HepG2 (cell line): ENCODE measurements at regions not wholly inside any gene's neighbourhood (a gene's known extent, or its start where the extent isn't known, plus 50 kb on each side); places are given as distances from the start of the nearest gene placed in this dataset.

ENCODE experiments used
- ARHGAP35 ChIP-seq: sonication (generic); formaldehyde crosslinking; IDR thresholded peaks from 2 replicates; pipeline ENCODE4 v1.9.0; 2022; ENCODE audit warnings: mild to moderate bottlenecking, inconsistent platforms, moderate library complexity, missing genetic modification reagents, borderline replicate concordance
- BRCA1 ChIP-seq: sonication (generic); formaldehyde crosslinking; IDR thresholded peaks from 2 replicates; pipeline ENCODE4 v1.4.0; 2020; ENCODE audit warnings: missing genetic modification reagents
- CCAR2 ChIP-seq: fragments of 200-400 bp; formaldehyde crosslinking; optimal IDR thresholded peaks from 2 replicates; pipeline ENCODE3; 2018; ENCODE audit warnings: low read depth, mild to moderate bottlenecking, low read length, moderate library complexity
- CHD4 ChIP-seq: fragments of 200-600 bp; sonication (generic); IDR thresholded peaks from 2 replicates; pipeline ENCODE4 v1.7.0; 2017; ENCODE audit warnings: mild to moderate bottlenecking, low read length, borderline replicate concordance
- DMAP1 ChIP-seq: IDR thresholded peaks from 2 replicates; pipeline ENCODE4 v1.6.1; 2016
- EHMT2 ChIP-seq: fragments of 200-600 bp; sonication (generic); IDR thresholded peaks from 2 replicates; pipeline ENCODE4 v1.7.0; 2017; ENCODE audit warnings: antibody characterized with exemption, low read depth, low read length, borderline replicate concordance
- FOSL1 ChIP-seq: sonication (generic); formaldehyde crosslinking; IDR thresholded peaks from 2 replicates; pipeline ENCODE4 v1.9.0; 2021; ENCODE audit warnings: missing genetic modification reagents, borderline replicate concordance
- GZF1 ChIP-seq: sonication (generic); formaldehyde crosslinking; IDR thresholded peaks from 2 replicates; pipeline ENCODE4 v1.5.1; 2020; ENCODE audit warnings: mild to moderate bottlenecking, missing genetic modification reagents
- KDM4B ChIP-seq: sonication (generic); formaldehyde crosslinking; IDR thresholded peaks from 2 replicates; pipeline ENCODE4 v1.4.0; 2020; ENCODE audit warnings: missing genetic modification reagents
- LCORL ChIP-seq, 2 experiments: fragments of 450-650 bp in 1 of 2; sonication (generic) in 1 of 2; formaldehyde crosslinking in 1 of 2; IDR thresholded peaks; 2 replicates each; pipeline versions ENCODE4 v1.5.0 to v1.6.1; 2017 to 2020; ENCODE audit warnings: antibody characterized with exemption in 1 of 2, missing genetic modification reagents in 1 of 2
- MXI1 ChIP-seq: IDR thresholded peaks from 3 replicates; pipeline ENCODE4 v1.6.1; 2012; ENCODE audit warnings: low read depth, low read length, inconsistent platforms, borderline replicate concordance
- NBN ChIP-seq: fragments of 450-650 bp; conservative IDR thresholded peaks from 2 replicates; pipeline ENCODE4 v1.6.1; 2017
- NR0B2 ChIP-seq: sonication (generic); formaldehyde crosslinking; IDR thresholded peaks from 2 replicates; pipeline ENCODE4 v1.4.0; 2020; ENCODE audit warnings: mild to moderate bottlenecking, missing genetic modification reagents
- NR2F6 ChIP-seq, 2 experiments: IDR thresholded peaks; 2 replicates each; pipeline ENCODE4 v1.6.1; 2016; ENCODE audit warnings: antibody characterized with exemption in 1 of 2, mild to moderate bottlenecking in 1 of 2
- PBX2 ChIP-seq: IDR thresholded peaks from 2 replicates; pipeline ENCODE4 v1.6.1; 2016; ENCODE audit warnings: control low read depth
- RFXANK ChIP-seq: IDR thresholded peaks from 2 replicates; pipeline ENCODE4 v1.6.1; 2016
- SNAPC5 ChIP-seq: sonication (generic); formaldehyde crosslinking; IDR thresholded peaks from 2 replicates; pipeline ENCODE4 v1.8.1; 2023; ENCODE audit warnings: mild to moderate bottlenecking, missing genetic modification reagents, borderline replicate concordance
- TRIM24 ChIP-seq: sonication (generic); formaldehyde crosslinking; IDR thresholded peaks from 2 replicates; pipeline ENCODE4 v1.8.0; 2022; ENCODE audit warnings: mild to moderate bottlenecking, missing genetic modification reagents
- XRCC5 ChIP-seq: fragments of 200-400 bp; formaldehyde crosslinking; optimal IDR thresholded peaks from 2 replicates; pipeline ENCODE3; 2017; ENCODE audit warnings: mild to moderate bottlenecking, low read length
- YY1 ChIP-seq: IDR thresholded peaks from 2 replicates; pipeline ENCODE4 v1.6.1; 2011; ENCODE audit warnings: low read length, low read depth, moderate library complexity, mild to moderate bottlenecking; ENCODE audit not compliant: insufficient read depth, insufficient replicate concordance
- ZBTB1 ChIP-seq: sonication (generic); formaldehyde crosslinking; IDR thresholded peaks from 2 replicates; pipeline ENCODE4 v1.4.0; 2020; ENCODE audit warnings: missing genetic modification reagents, borderline replicate concordance
- ZBTB25 ChIP-seq: IDR thresholded peaks from 2 replicates; pipeline ENCODE4 v1.6.1; 2018; ENCODE audit warnings: missing genetic modification reagents
- ZBTB37 ChIP-seq: sonication (generic); formaldehyde crosslinking; IDR thresholded peaks from 2 replicates; pipeline ENCODE4 v1.4.0; 2020; ENCODE audit warnings: mild to moderate bottlenecking, missing genetic modification reagents
- ZNF30 ChIP-seq: sonication (generic); formaldehyde crosslinking; IDR thresholded peaks from 2 replicates; pipeline ENCODE4 v1.5.0; 2020; ENCODE audit warnings: mild to moderate bottlenecking, missing genetic modification reagents
- ZNF501 ChIP-seq: sonication (generic); formaldehyde crosslinking; IDR thresholded peaks from 2 replicates; pipeline ENCODE4 v1.5.1; 2020; ENCODE audit warnings: mild to moderate bottlenecking, moderate library complexity, missing genetic modification reagents
- ZNF530 ChIP-seq: sonication (generic); formaldehyde crosslinking; IDR thresholded peaks from 2 replicates; pipeline ENCODE4 v1.5.0; 2020; ENCODE audit warnings: low read depth, mild to moderate bottlenecking, missing genetic modification reagents
- ZNF761 ChIP-seq: sonication (generic); formaldehyde crosslinking; conservative IDR thresholded peaks from 2 replicates; pipeline ENCODE4 v1.4.0; 2020; ENCODE audit warnings: mild to moderate bottlenecking, missing genetic modification reagents
- ZNF768 ChIP-seq: sonication (generic); formaldehyde crosslinking; IDR thresholded peaks from 2 replicates; pipeline ENCODE4 v1.4.0; 2020; ENCODE audit warnings: missing genetic modification reagents
- ZSCAN30 ChIP-seq: sonication (generic); formaldehyde crosslinking; IDR thresholded peaks from 2 replicates; pipeline ENCODE4 v1.5.0; 2020; ENCODE audit warnings: mild to moderate bottlenecking, missing genetic modification reagents

GRCh38 chr10:58457761-58458616 is 54.7 kb upstream of the BICC1 start (continued):
- no peak; the same call in 1 of the 2 replicates for TF ChIP-seq ZBTB37 (CRISPR knock-in tag)
- no peak for TF ChIP-seq ARHGAP35 (CRISPR knock-in tag)
- no peak for TF ChIP-seq SNAPC5 (CRISPR knock-in tag)
- no peak for TF ChIP-seq YY1
- no peak for TF ChIP-seq TRIM24 (CRISPR knock-in tag)
- no peak for TF ChIP-seq ZNF768 (CRISPR knock-in tag)
- no peak for TF ChIP-seq NBN
- no peak for TF ChIP-seq CCAR2
- no peak for TF ChIP-seq XRCC5
- no peak for TF ChIP-seq CHD4
- no peak for TF ChIP-seq PBX2 (CRISPR knock-in tag)
- TF ChIP-seq ZBTB1 (CRISPR knock-in tag), result no peak
- TF ChIP-seq LCORL (IDR thresholded peaks at IDR 0.05), result no peak
- peak; percentile 71 for TF ChIP-seq LCORL (CRISPR knock-in tag; IDR thresholded peaks at IDR 0.05)
- no peak for TF ChIP-seq ZNF501
- no peak for TF ChIP-seq MXI1
- no peak for TF ChIP-seq ZNF761 (CRISPR knock-in tag)
- TF ChIP-seq BRCA1 (CRISPR knock-in tag), result no peak
- no peak for TF ChIP-seq RFXANK (CRISPR knock-in tag)
- no peak for TF ChIP-seq ZNF530
- no peak for TF ChIP-seq NR2F6 (IDR thresholded peaks at IDR 0.05)
- TF ChIP-seq NR2F6 (CRISPR knock-in tag; IDR thresholded peaks at IDR 0.05), result no peak
- no peak for TF ChIP-seq DMAP1 (CRISPR knock-in tag)
- no peak for TF ChIP-seq ZNF30 (CRISPR knock-in tag)
- no peak for TF ChIP-seq KDM4B (CRISPR knock-in tag)
- no peak for TF ChIP-seq FOSL1 (CRISPR knock-in tag)
- TF ChIP-seq ZBTB25 (CRISPR knock-in tag), result no peak
- no peak for TF ChIP-seq GZF1 (CRISPR knock-in tag)
- no peak for TF ChIP-seq NR0B2 (CRISPR knock-in tag)
- no peak for TF ChIP-seq ZSCAN30 (CRISPR knock-in tag)
- peak; percentile 85; the same call in 1 of the 2 replicates for TF ChIP-seq EHMT2
